ENCODE measurements at regions not wholly inside any gene's neighbourhood (a gene's known extent, or its start where the extent isn't known, plus 50 kb on each side); places are given as distances from the start of the nearest gene placed in this dataset.
"Not testable (repeated sequence)": the region's sequence is repeated elsewhere in the genome, so short reads cannot be mapped to it uniquely, and the experiment has no call there.

DNA sequence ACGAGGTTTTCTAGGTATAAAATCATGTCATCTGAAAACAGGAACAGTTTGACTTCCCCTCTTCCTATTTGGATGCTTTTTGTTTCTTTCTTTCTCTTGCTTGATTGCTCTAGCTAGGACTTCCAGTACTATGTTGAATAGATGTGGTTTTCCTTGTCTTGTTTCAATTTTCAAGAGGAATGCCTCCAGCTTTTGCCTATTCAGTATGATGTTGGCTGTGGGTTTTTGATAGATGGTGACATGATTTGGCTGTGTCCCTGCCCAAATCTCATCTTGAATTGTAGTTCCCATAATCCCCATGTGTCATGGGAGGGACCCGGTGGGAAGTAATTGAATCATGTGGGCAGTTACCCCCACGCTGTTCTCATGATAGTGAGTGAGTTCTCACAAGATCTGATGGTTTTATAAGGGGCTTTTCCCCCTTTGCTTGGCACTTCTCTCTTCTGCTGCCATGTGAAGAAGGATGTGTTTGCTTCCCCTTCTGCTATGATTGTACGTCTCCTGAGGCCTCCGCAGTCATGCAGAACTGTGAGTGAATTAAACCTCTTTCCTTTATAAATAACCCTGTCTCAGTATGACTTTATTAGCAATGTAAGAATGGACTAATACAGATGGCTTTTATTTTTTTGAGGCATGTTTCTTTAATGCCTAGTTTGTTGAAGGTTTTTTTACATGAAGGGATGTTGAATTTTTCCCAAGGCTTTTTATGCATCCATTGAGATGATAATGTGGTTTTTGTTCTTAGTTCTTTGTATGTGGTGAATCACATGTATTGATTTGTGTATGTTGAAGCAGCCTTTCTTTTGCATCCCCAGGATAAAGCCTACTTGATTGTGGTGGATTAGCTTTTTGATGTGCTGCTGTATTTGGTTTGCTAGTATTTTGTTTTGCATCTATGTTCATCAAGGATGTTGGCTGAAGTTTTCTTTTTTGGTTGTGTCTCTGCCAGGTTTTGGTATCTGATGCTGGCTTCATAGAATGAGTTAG is 239.1 kb downstream of the THBS2 start:
- no peak for DNase-seq (ENCODE audit: low spot score)

DNA sequence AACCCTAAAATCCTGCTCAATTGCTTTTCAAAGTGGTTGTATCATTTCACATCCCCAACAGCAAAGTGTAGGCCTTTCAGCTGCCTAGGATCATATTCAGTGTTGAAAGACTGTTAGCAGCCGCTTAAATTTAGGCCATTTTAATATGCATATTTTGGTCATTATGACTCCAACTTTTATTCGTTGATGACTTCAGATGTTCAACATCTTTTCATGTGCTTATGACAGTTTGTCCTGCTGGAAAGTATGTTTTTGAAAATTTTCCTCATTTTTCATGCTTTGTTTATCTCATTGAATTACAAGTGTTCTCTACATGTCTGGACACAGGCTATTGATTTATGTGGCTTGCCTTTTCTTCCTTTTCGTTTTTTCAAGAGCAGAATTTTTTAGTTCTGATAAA is 244.0 kb downstream of the THBS2 start:
- no peak for DNase-seq (ENCODE audit: low spot score)

GRCh38 chr6:169008641-169009257 is 244.9 kb downstream of the THBS2 start:
- no peak for DNase-seq (ENCODE audit: low spot score)

DNA sequence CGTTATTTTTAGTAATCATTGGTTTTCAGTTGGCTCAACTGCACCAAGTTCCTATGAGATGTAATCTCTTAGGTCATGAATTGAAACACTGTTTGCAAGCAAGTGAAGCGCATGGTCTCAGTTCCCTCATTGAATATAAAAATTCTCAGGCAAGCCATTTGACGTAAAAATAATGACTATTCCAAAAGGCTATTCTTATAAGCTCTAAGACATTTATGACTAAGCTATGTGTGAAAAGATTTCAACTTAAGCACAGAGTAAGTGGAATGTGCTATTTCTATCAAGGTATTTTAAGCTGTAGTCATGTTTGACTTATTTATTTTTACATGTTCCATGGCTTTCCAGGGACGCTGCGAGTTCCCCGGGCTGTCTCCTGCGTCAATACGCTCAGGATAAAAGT is 248.5 kb downstream of the THBS2 start:
- no peak for DNase-seq (ENCODE audit: low spot score)

DNA sequence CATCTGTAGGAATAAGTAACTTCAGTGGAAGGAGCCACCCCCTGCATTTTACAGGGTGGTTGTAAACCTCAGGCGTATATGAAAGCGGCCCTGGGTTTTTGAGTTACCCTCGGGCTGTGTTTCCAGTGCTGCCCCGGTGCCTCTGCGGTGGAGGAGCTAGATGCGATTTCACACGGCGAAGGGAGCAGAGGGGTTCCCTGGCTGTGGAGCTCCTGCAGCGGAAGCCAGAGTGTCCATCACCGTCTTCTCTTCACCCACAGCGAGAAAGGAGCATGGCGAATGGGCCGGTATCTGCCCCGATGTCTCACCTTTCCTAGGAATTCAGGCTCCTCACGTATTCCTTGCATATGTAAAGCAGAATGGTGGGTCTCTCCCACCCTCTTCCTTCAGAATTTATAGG is 253.6 kb downstream of the THBS2 start:
- no peak for DNase-seq (ENCODE audit: low spot score)

- DNase-seq (ENCODE audit: low spot score) = no peak
These were observed 254.3 kb downstream of the THBS2 start for GRCh38 chr6:168999392-168999791.

GRCh38 chr6:168996356-168996625 is 257.4 kb downstream of the THBS2 start:
- no peak for DNase-seq (ENCODE audit: low spot score)

GRCh38 chr6:168995526-168996355 is 257.9 kb downstream of the THBS2 start:
- DNase-seq (ENCODE audit: low spot score) = no peak

DNA sequence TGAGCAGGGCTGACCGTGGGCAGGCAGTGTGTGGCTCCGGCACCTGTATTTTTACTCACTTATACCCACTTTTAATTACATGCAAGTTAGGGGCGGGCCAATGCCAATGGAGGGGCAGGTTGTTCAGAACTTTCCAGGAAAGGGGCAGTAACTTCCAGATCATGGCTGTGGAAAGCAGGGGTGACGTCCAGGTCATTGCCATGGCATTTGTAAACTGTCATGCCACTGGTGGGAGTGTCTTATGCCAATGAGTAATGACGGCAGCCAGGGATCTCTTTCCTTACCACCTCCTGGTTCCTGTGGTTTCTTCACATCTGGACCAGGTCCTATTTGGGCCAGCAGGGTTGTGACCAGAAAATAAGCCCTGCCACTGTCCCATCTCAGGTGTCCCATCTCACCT is 258.7 kb downstream of the THBS2 start:
- DNase-seq (ENCODE audit: low spot score) = no peak

GRCh38 chr6:168992446-168993144 is 261.1 kb downstream of the THBS2 start:
- no peak for DNase-seq (ENCODE audit: low spot score)

- not testable (repeated sequence) for DNase-seq (ENCODE audit: low spot score)
These were observed 262.0 kb downstream of the THBS2 start for GRCh38 chr6:168991695-168992094.

DNA sequence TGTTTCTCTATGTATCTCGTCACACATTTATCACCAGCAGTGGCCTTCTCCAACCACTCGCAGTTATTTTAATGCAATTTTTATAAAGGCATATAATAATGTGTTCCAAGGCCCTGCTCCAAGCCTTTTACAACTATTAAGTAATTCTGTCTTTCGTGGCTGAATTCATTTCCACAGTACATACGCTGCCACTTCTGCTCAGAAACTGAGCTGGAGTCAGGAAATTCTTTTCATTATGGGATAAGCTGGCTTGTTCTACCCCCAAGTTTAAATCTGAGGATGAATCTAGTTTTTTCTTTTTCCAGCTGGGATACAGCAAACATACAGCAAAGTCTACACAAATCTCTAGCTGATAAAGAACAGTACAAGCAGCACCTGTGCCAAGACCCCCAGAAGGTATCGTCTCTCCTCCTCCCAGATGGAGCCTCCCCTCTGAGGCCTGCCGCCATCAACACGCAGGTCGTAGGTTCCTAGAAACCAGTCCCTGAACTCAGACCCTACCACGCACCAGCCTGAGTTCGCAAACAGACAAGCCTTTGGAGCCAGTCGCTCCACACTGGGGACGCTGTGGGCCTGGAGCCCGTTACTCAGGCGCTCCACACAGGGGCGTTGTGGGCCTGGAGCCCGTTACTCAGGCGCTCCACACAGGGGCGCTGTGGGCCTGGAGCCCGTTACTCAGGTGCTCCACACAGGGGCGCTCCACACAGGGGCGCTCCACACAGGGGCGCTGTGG is 263.5 kb downstream of the THBS2 start:
- DNase-seq (ENCODE audit: low spot score) = no peak

DNA sequence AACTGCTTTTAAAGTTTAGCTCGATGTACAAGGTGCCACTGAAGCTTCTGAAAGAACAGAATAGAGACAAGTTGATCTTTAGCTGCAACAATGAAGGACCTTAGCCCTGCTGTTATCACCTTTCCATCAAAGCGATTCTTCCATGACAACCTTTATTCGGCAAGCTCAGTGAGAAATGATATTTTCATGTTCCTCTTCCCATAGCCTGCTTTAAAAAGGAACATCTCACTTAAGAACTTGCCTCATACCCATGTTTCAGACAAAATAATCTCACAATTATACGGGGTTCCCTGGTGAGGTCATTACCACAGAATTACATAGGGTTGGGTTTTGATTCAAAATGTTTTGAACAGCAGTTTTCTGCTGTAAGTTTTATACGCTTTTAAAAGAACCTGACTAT is 264.2 kb downstream of the THBS2 start:
- no peak for DNase-seq (ENCODE audit: low spot score)

- no peak for DNase-seq (ENCODE audit: low spot score)
These were observed 264.8 kb downstream of the THBS2 start for GRCh38 chr6:168988801-168989200.

DNA sequence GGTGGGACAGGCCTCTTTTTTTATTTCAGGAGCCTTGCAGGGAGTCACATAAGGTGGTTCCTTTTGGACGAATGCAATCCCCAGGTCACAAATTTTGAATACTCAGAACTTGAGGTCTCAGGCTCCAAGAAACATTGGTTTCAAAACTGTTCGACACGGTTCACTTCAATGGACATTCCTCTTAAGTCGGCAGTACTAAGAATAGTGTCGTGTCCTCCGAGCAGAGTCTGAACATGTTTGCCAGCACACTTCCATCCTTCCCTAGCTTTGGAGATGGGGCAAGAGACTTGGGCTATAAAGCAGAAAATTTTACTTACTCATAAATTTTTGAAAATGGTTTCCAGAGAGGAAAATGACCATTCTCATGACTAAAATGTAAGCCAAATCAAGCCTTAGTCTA is 265.4 kb downstream of the THBS2 start:
- DNase-seq (ENCODE audit: low spot score) = no peak

- no peak for DNase-seq (ENCODE audit: low spot score)
These were observed 267.9 kb downstream of the THBS2 start for GRCh38 chr6:168985705-168986104.

DNA sequence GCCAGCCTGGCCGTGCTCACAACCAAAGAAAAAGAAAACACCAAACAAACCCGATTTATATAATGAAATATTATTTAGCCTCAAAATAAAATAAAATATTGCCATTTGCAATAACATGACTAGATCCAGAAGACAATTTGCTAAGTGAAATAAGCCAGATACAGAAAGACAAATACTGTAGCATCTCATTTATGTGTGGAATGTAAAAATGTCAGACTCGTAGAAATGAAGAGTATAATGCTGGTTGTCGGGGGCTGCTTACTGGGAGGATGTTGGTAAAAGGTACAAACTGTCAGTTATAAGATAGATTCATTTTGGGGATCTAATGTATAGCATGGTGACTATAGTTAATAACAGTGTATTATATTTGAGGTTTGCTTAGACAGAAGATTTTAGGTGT is 269.7 kb downstream of the THBS2 start:
- DNase-seq (ENCODE audit: low spot score) = no peak

GRCh38 chr6:168981187-168981586 is 272.5 kb downstream of the THBS2 start:
- no peak for DNase-seq (ENCODE audit: low spot score)

DNA sequence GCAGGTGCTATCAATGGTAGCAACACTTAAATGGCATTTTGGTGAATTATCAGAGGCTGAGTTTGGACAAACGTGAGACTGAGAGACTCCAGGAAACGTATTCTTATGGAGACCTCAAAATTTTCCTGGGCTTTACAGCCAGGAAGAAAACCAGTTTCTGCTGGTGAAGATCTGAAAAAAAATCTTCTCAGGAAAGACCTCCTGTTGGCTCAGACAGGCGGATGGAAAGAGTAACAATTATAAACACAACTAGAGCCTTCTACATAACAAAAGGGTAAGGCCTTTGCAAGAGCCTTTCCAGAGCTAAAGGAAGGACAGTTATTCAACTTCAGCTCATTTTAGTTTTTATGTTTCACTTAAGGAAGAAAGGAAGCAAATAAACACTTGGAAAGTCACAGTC is 274.4 kb downstream of the THBS2 start:
- no peak for DNase-seq (ENCODE audit: low spot score)

GRCh38 chr6:168972128-168972527 is 281.5 kb downstream of the THBS2 start:
- DNase-seq (ENCODE audit: low spot score) = no peak

GRCh38 chr6:168971549-168971948 is 282.1 kb downstream of the THBS2 start:
- no peak for DNase-seq (ENCODE audit: low spot score)

GRCh38 chr6:168968801-168969200 is 284.8 kb downstream of the THBS2 start:
- DNase-seq (ENCODE audit: low spot score) = no peak
